GM12873 (cell line): ENCODE measurements at regions not wholly inside any gene's neighbourhood (a gene's known extent, or its start where the extent isn't known, plus 50 kb on each side); places are given as distances from the start of the nearest gene placed in this dataset.

Experiments used
- CTCF ChIP-seq: IDR thresholded peaks from 2 replicates; pipeline ENCODE4 v1.5.1; 2012; ENCODE audit warnings: low read depth, mild to moderate bottlenecking, moderate library complexity, low read length, control low read depth; ENCODE audit not compliant: insufficient read depth; ENCODE audit errors: missing control alignments

GRCh38 chr17:68148936-68149335 lies 98.9 kb upstream of the AMZ2 start:
- no peak for TF ChIP-seq CTCF

- TF ChIP-seq CTCF: no peak
Observed at GRCh38 chr17:68152161-68152571, 95.7 kb upstream of the AMZ2 start.

- TF ChIP-seq CTCF: no peak
Observed at GRCh38 chr17:68155692-68156091, 92.2 kb upstream of the AMZ2 start.

- no peak for TF ChIP-seq CTCF
Observed at GRCh38 chr17:68161644-68162428, 86.0 kb upstream of the AMZ2 start.

GRCh38 chr17:68169840-68170239 lies 78.0 kb upstream of the AMZ2 start:
- no peak for TF ChIP-seq CTCF

- no peak for TF ChIP-seq CTCF
Observed at GRCh38 chr17:68170246-68170645, 77.6 kb upstream of the AMZ2 start.

GRCh38 chr17:68172461-68172954 lies 75.3 kb upstream of the AMZ2 start:
- TF ChIP-seq CTCF: peak; percentile 97
